ENCODE measurements at regions not wholly inside any gene's neighbourhood (a gene's known extent, or its start where the extent isn't known, plus 50 kb on each side); places are given as distances from the start of the nearest gene placed in this dataset.

DNA sequence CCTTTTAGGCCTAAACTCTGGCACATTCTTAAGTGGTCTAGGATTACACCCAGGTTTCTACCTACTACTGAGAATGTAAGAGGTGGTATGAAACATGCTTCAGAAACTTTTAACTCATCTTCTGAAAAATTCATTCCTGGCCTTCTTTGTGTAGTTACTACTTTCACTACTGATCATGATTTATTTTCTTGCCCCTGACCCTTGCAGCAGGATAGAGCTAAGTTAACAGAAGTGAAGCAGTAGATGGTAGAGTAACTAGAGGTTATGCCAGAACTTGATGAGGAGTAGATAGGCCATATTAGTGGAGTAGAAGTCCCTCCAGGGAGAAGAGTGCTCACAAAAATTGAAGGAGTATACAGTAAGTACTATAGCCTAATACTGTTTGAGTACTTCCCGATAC is 75.5 kb upstream of the MSTN start:
- WGBS (ENCODE audit: insufficient coverage, low coverage, missing lambda C conversion rate) = 15% methylated on average over 1 of the region's 1 CpG

More for the DNA sequence above, 75.5 kb upstream of the MSTN start:
- no peak overlapping the region for H3K4me3 ChIP-seq
- H3K4me2 ChIP-seq (ENCODE audit: insufficient read depth, low read length) = no peak overlapping the region
- CTCF ChIA-PET (ENCODE audit: low intra/inter-chr PET ratio) = no interaction called here
- H3K4me1 ChIP-seq (replicated peaks in 1 of 2; ENCODE audit: control insufficient read depth in 2 of 2, insufficient read depth in 2 of 2, low read length in 2 of 2) = no peaks in the 10 kb centered on the region; a peak in 1 of 5 replicates
- intact Hi-C loops (cut with micrococcal nuclease) = no loop called here
- H3K9me3 ChIP-seq (replicated peaks; ENCODE audit: control insufficient read depth, insufficient read depth, low read depth, low read length) = peaks cover 1% of the 10 kb centered on the region; the same call in 1 of the 2 replicates
- H3K27me3 ChIP-seq (ENCODE audit: control insufficient read depth in 2 of 2, insufficient read depth in 2 of 2, low read length in 2 of 2) = no peaks in the 10 kb centered on the region
- no peak overlapping the region for H3K9ac ChIP-seq (ENCODE audit: insufficient read depth in 1 of 2, low read depth in 2 of 2, low read length in 2 of 2)
- POLR2A ChIA-PET = no interaction called here
- FAIRE-seq = no peak
- H3K36me3 ChIP-seq (ENCODE audit: control insufficient read depth, insufficient read depth, low read length) = no peaks in the 10 kb centered on the region
- TF ChIP-seq MEF2D (tag; conservative IDR thresholded peaks at IDR 0.05; ENCODE audit: low read depth) (no peak), C11orf30 (IDR thresholded peaks at IDR 0.05; ENCODE audit: low read depth) (no peak), FOXA3 (CRISPR knock-in tag; conservative IDR thresholded peaks at IDR 0.05 in 1 of 2, IDR thresholded peaks at IDR 0.05 in 1 of 2) (no peak), NCOA2 (IDR thresholded peaks at IDR 0.05; ENCODE audit: partially characterized antibody in 2 of 2) (no peak), SMAD2 (IDR thresholded peaks at IDR 0.05; ENCODE audit: low read depth, low read length) (no peak), CHCHD3 (CRISPR knock-in tag; IDR thresholded peaks at IDR 0.05) (no peak), ESRRA (IDR thresholded peaks at IDR 0.05; ENCODE audit: borderline replicate concordance, low read depth) (no peak), CCAR2 (IDR thresholded peaks at IDR 0.05; ENCODE audit: low read depth, low read length) (no peak), NCOA6 (IDR thresholded peaks at IDR 0.05) (no peak), ZSCAN32 (CRISPR knock-in tag; IDR thresholded peaks at IDR 0.05) (no peak), HDAC3 (IDR thresholded peaks at IDR 0.05; ENCODE audit: borderline replicate concordance, partially characterized antibody) (no peak), GATA2 (CRISPR knock-in tag; IDR thresholded peaks at IDR 0.05) (no peak), ZFP1 (CRISPR knock-in tag; IDR thresholded peaks at IDR 0.05) (no peak), XRCC4 (IDR thresholded peaks at IDR 0.05; ENCODE audit: extremely low read depth, insufficient read depth, insufficient read length) (no peak)
- TF ChIP-seq, protein P1, sequence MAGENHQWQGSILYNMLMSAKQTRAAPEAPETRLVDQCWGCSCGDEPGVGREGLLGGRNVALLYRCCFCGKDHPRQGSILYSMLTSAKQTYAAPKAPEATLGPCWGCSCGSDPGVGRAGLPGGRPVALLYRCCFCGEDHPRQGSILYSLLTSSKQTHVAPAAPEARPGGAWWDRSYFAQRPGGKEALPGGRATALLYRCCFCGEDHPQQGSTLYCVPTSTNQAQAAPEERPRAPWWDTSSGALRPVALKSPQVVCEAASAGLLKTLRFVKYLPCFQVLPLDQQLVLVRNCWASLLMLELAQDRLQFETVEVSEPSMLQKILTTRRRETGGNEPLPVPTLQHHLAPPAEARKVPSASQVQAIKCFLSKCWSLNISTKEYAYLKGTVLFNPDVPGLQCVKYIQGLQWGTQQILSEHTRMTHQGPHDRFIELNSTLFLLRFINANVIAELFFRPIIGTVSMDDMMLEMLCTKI (IDR thresholded peaks at IDR 0.05; ENCODE audit: partially characterized antibody) = no peak
- TF ChIP-seq, protein P2, sequence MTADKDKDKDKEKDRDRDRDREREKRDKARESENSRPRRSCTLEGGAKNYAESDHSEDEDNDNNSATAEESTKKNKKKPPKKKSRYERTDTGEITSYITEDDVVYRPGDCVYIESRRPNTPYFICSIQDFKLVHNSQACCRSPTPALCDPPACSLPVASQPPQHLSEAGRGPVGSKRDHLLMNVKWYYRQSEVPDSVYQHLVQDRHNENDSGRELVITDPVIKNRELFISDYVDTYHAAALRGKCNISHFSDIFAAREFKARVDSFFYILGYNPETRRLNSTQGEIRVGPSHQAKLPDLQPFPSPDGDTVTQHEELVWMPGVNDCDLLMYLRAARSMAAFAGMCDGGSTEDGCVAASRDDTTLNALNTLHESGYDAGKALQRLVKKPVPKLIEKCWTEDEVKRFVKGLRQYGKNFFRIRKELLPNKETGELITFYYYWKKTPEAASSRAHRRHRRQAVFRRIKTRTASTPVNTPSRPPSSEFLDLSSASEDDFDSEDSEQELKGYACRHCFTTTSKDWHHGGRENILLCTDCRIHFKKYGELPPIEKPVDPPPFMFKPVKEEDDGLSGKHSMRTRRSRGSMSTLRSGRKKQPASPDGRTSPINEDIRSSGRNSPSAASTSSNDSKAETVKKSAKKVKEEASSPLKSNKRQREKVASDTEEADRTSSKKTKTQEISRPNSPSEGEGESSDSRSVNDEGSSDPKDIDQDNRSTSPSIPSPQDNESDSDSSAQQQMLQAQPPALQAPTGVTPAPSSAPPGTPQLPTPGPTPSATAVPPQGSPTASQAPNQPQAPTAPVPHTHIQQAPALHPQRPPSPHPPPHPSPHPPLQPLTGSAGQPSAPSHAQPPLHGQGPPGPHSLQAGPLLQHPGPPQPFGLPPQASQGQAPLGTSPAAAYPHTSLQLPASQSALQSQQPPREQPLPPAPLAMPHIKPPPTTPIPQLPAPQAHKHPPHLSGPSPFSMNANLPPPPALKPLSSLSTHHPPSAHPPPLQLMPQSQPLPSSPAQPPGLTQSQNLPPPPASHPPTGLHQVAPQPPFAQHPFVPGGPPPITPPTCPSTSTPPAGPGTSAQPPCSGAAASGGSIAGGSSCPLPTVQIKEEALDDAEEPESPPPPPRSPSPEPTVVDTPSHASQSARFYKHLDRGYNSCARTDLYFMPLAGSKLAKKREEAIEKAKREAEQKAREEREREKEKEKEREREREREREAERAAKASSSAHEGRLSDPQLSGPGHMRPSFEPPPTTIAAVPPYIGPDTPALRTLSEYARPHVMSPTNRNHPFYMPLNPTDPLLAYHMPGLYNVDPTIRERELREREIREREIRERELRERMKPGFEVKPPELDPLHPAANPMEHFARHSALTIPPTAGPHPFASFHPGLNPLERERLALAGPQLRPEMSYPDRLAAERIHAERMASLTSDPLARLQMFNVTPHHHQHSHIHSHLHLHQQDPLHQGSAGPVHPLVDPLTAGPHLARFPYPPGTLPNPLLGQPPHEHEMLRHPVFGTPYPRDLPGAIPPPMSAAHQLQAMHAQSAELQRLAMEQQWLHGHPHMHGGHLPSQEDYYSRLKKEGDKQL (CRISPR knock-in tag; IDR thresholded peaks at IDR 0.05; ENCODE audit: borderline replicate concordance) = no peak
- no peak overlapping the region for H3K27ac ChIP-seq (ENCODE audit: extremely low read depth, low read depth, low read length)
- ATAC-seq = no peak
- H4K20me1 ChIP-seq (replicated peaks; ENCODE audit: control insufficient read depth, insufficient read depth, low read length) = no peaks in the 10 kb centered on the region
- H2AFZ ChIP-seq (ENCODE audit: low read depth, low read length) = no peak overlapping the region
- no TSS peak for BruUV-seq (replicated peaks)
- H3K79me2 ChIP-seq (ENCODE audit: control insufficient read depth, insufficient read depth, low read length) = no peaks in the 10 kb centered on the region
- in situ Hi-C loops (cut with MboI) = no loop called here
- DNase-seq (ENCODE audit: extremely low read depth in 1 of 4, low spot score in 3 of 4) = no peak
- no peaks in the 10 kb centered on the region for H3K9me1 ChIP-seq (ENCODE audit: control insufficient read depth, insufficient read depth, low read length)
